ENCODE measurements at regions not wholly inside any gene's neighbourhood (a gene's known extent, or its start where the extent isn't known, plus 50 kb on each side); places are given as distances from the start of the nearest gene placed in this dataset.
A peak's percentile ranks its signal among the peaks of the same experiment; 100 is the strongest.
"Not testable (repeated sequence)": the region's sequence is repeated elsewhere in the genome, so short reads cannot be mapped to it uniquely, and the experiment has no call there.

DNA sequence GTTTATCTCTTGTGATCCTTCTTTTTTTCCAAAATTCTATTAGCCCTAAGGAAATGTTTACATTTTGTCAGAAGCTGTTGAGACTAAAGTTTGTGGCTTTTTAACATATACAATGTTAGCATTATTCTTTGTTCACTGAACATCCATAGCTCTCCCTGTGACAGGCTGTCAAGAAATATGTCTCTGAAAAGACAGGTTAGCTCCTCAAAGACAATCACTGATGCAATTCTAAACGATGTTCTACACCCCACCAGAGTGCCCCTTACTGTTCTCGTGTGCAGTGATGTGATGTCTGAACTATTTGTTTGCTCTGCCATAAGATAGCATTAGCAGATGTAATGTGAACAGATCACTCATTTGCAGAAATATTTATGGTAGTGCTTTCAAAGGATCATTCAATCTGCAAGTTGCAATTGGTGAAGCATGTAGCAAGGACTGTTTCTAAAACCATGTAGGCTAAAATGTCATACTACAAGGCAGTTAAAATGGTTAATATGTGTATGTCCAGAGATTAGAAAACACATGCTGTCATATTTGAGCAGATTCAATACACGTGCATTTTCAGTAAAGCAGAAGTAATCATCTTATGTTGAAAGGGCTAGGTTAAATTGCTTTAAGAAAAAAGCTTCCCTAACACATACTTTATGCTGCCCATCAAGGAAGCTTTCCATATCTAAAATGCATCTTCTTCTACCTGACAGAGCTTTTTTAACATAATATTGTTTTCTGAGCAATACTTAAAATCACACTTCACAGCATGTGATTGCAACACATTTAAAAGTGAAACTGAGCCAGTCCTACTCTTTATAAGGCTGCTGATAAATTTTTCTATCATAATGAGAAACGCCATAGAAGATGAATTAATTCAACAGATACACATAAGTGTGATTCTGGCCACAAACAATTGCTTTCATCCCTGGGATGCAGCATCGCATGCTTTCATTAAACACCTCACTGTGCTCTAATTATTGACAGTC lies 285.7 kb upstream of the UBE2E3 start:
- no peak for DNase-seq (ENCODE audit: low spot score)
- H2AFZ ChIP-seq (ENCODE audit: low read length): peak overlapping the region; percentile 12
- no peak overlapping the region for H3K4me2 ChIP-seq (ENCODE audit: insufficient read depth, low read length, poor library complexity, severe bottlenecking)
- no peaks in the 10 kb centered on the region for H3K36me3 ChIP-seq (replicated peaks in 1 of 2; ENCODE audit: control insufficient read depth in 2 of 2, insufficient read depth in 2 of 2, low read length in 2 of 2)
- H3K79me1 ChIP-seq (ENCODE audit: low read depth, low read length): no peaks in the 10 kb centered on the region
- no peak overlapping the region for H2BK12ac ChIP-seq (ENCODE audit: low read length)
- H2BK15ac ChIP-seq (ENCODE audit: low read length): no peak overlapping the region
- H4K91ac ChIP-seq (ENCODE audit: low read depth, low read length, poor library complexity): no peak overlapping the region
- H3K9me3 ChIP-seq (replicated peaks in 1 of 2; ENCODE audit: control insufficient read depth in 2 of 2, insufficient read depth in 1 of 2, low read depth in 1 of 2, low read length in 2 of 2): no peaks in the 10 kb centered on the region
- H2AK5ac ChIP-seq (ENCODE audit: low read depth, low read length): no peak overlapping the region
- H3K4ac ChIP-seq (ENCODE audit: low read length): no peak overlapping the region
- no peak overlapping the region for H3K4me3 ChIP-seq (ENCODE audit: low read length in 2 of 2)
- H3K18ac ChIP-seq (ENCODE audit: low read length): no peak overlapping the region
- H3K9ac ChIP-seq (ENCODE audit: low read depth, low read length, poor library complexity): no peak overlapping the region
- no peak overlapping the region for H3K27ac ChIP-seq (replicated peaks; ENCODE audit: low read length)
- peaks cover 0 to 2% of the 10 kb centered on the region in 2 donors for H3K4me1 ChIP-seq (ENCODE audit: control insufficient read depth in 2 of 2, insufficient read depth in 1 of 2, low read depth in 1 of 2, low read length in 2 of 2)
- no peak overlapping the region for H2BK120ac ChIP-seq (ENCODE audit: low read depth, low read length)
- H4K8ac ChIP-seq (ENCODE audit: low read depth, low read length): no peak overlapping the region
- H3K14ac ChIP-seq (ENCODE audit: low read length): no peak overlapping the region
- H3K23ac ChIP-seq (ENCODE audit: low read depth, low read length, poor library complexity): no peak overlapping the region
- WGBS, 2 donors (ENCODE audit: extremely low coverage in 2 of 2, insufficient read length in 2 of 2, insufficient replicate concordance in 1 of 2): no CpG with 5 or more reads among the region's 5 CpGs
- no peak overlapping the region for H2BK5ac ChIP-seq (ENCODE audit: low read length)
- no peaks in the 10 kb centered on the region for H3K27me3 ChIP-seq (ENCODE audit: control insufficient read depth in 3 of 3, insufficient read depth in 3 of 3, low read depth in 1 of 3, low read length in 3 of 3)

DNA sequence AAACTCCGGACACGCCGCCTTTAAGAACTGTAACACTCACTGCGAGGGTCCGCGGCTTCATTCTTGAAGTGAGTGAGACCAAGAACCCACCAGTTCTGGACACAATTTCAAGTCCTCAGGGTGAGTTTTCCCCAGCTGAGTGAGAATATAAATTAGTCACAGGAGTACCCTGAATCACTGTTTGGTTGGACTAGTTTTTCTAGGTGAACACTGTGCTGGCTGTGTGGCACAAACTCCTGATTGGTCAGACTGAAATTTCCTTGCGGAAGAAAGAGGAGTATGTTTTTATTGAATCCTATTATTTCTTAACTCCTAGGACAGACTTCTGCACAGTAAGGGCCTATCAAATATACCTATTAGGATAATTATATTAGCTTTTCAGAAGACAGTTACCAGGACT lies 288.1 kb upstream of the UBE2E3 start:
- no peak overlapping the region for H3K4me2 ChIP-seq (ENCODE audit: insufficient read depth, low read length, poor library complexity, severe bottlenecking)
- DNase-seq (ENCODE audit: low spot score): no peak
- H3K27ac ChIP-seq (replicated peaks; ENCODE audit: low read length): no peak overlapping the region
- WGBS, 2 donors (ENCODE audit: extremely low coverage in 2 of 2, insufficient read length in 2 of 2, insufficient replicate concordance in 1 of 2): no CpG with 5 or more reads among the region's 7 CpGs
- H2BK5ac ChIP-seq (ENCODE audit: low read length): no peak overlapping the region
- no peaks in the 10 kb centered on the region for H3K36me3 ChIP-seq (replicated peaks in 1 of 2; ENCODE audit: control insufficient read depth in 2 of 2, insufficient read depth in 2 of 2, low read length in 2 of 2)
- H3K27me3 ChIP-seq (ENCODE audit: control insufficient read depth in 3 of 3, insufficient read depth in 3 of 3, low read depth in 1 of 3, low read length in 3 of 3): no peaks in the 10 kb centered on the region
- no peaks in the 10 kb centered on the region for H3K79me1 ChIP-seq (ENCODE audit: low read depth, low read length)
- H4K8ac ChIP-seq (ENCODE audit: low read depth, low read length): no peak overlapping the region
- H3K23ac ChIP-seq (ENCODE audit: low read depth, low read length, poor library complexity): no peak overlapping the region
- H2BK15ac ChIP-seq (ENCODE audit: low read length): no peak overlapping the region
- no peaks in the 10 kb centered on the region for H3K9me3 ChIP-seq (replicated peaks in 1 of 2; ENCODE audit: control insufficient read depth in 2 of 2, insufficient read depth in 1 of 2, low read depth in 1 of 2, low read length in 2 of 2)
- no peak overlapping the region for H3K18ac ChIP-seq (ENCODE audit: low read length)
- H2AK5ac ChIP-seq (ENCODE audit: low read depth, low read length): no peak overlapping the region
- no peak overlapping the region for H3K9ac ChIP-seq (ENCODE audit: low read depth, low read length, poor library complexity)
- peaks cover 0 to 2% of the 10 kb centered on the region in 2 donors for H3K4me1 ChIP-seq (ENCODE audit: control insufficient read depth in 2 of 2, insufficient read depth in 1 of 2, low read depth in 1 of 2, low read length in 2 of 2)
- H3K4ac ChIP-seq (ENCODE audit: low read length): no peak overlapping the region
- H2AFZ ChIP-seq (ENCODE audit: low read length): no peak overlapping the region
- H2BK120ac ChIP-seq (ENCODE audit: low read depth, low read length): no peak overlapping the region
- no peak overlapping the region for H3K4me3 ChIP-seq (ENCODE audit: low read length in 2 of 2)
- H3K14ac ChIP-seq (ENCODE audit: low read length): no peak overlapping the region
- H4K91ac ChIP-seq (ENCODE audit: low read depth, low read length, poor library complexity): no peak overlapping the region
- H2BK12ac ChIP-seq (ENCODE audit: low read length): no peak overlapping the region

DNA sequence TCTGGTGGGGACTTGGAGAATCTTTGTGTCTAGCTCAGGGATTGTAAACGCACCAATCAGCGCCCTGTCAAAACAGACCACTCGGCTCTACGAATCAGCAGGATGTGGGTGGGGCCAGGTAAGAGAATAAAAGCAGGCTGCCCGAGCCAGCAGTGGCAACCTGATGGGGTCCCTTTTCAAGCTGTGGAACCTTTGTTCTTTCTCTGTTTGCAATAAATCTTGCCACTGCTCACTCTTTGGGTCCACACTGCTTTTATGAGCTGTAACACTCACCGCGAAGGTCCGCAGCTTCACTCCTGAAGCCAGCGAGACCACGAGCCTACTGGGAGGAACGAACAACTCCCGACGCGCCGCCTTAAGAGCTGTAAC lies 288.6 kb upstream of the UBE2E3 start:
- H3K23ac ChIP-seq (ENCODE audit: low read depth, low read length, poor library complexity); H2BK15ac ChIP-seq (ENCODE audit: low read length); H3K14ac ChIP-seq (ENCODE audit: low read length); H3K36me3 ChIP-seq (replicated peaks in 1 of 2; ENCODE audit: control insufficient read depth in 2 of 2, insufficient read depth in 2 of 2, low read length in 2 of 2); H2BK5ac ChIP-seq (ENCODE audit: low read length); H3K4ac ChIP-seq (ENCODE audit: low read length); H3K4me1 ChIP-seq (ENCODE audit: control insufficient read depth in 2 of 2, insufficient read depth in 1 of 2, low read depth in 1 of 2, low read length in 2 of 2); H2AK5ac ChIP-seq (ENCODE audit: low read depth, low read length); H4K91ac ChIP-seq (ENCODE audit: low read depth, low read length, poor library complexity); H4K8ac ChIP-seq (ENCODE audit: low read depth, low read length); H3K27ac ChIP-seq (replicated peaks; ENCODE audit: low read length); H2BK12ac ChIP-seq (ENCODE audit: low read length); H2BK120ac ChIP-seq (ENCODE audit: low read depth, low read length); H3K79me1 ChIP-seq (ENCODE audit: low read depth, low read length); H3K9me3 ChIP-seq (replicated peaks in 1 of 2; ENCODE audit: control insufficient read depth in 2 of 2, insufficient read depth in 1 of 2, low read depth in 1 of 2, low read length in 2 of 2); H3K18ac ChIP-seq (ENCODE audit: low read length); H2AFZ ChIP-seq (ENCODE audit: low read length); H3K9ac ChIP-seq (ENCODE audit: low read depth, low read length, poor library complexity); DNase-seq (ENCODE audit: low spot score); H3K4me2 ChIP-seq (ENCODE audit: insufficient read depth, low read length, poor library complexity, severe bottlenecking); H3K4me3 ChIP-seq (ENCODE audit: low read length in 2 of 2); H3K27me3 ChIP-seq (ENCODE audit: control insufficient read depth in 3 of 3, insufficient read depth in 3 of 3, low read depth in 1 of 3, low read length in 3 of 3): not testable (repeated sequence)
- no CpG with 5 or more reads among the region's 15 CpGs for WGBS, 2 donors (ENCODE audit: extremely low coverage in 2 of 2, insufficient read length in 2 of 2, insufficient replicate concordance in 1 of 2)

DNA sequence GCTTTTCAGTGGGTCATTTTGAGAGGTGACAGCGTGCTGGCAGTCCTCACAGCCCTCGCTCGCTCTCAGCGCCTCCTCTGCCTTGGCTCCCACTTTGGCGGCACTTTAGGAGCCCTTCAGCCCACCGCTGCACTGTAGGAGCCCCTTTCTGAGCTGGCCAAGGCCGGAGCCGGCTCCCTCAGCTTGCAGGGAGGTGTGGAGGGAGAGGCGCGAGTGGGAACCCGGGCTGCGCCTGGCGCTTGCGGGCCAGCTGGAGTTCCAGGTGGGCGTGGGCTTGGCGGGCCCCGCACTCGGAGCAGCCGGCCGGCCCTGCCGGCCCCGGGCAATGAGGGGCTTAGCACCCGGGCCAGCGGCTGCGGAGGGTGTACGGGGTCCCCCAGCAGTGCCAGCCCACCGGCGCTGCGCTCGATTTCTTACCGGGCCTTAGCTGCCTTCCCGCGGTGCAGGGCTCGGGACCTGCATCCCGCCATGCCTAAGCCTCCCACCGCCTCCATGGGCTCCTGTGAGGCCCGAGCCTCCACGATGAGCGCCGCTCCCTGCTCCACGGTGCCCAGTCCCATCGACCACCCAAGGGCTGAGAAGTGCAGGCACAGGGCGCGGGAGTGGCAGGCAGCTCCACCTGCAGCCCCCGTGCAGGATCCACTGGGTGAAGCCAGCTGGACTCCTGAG lies 289.1 kb upstream of the UBE2E3 start:
- not testable (repeated sequence) for H3K14ac ChIP-seq (ENCODE audit: low read length); H3K9ac ChIP-seq (ENCODE audit: low read depth, low read length, poor library complexity); H4K91ac ChIP-seq (ENCODE audit: low read depth, low read length, poor library complexity); H2BK120ac ChIP-seq (ENCODE audit: low read depth, low read length); H3K18ac ChIP-seq (ENCODE audit: low read length); H3K27me3 ChIP-seq (ENCODE audit: control insufficient read depth in 3 of 3, insufficient read depth in 3 of 3, low read depth in 1 of 3, low read length in 3 of 3); H2AK5ac ChIP-seq (ENCODE audit: low read depth, low read length); H3K79me1 ChIP-seq (ENCODE audit: low read depth, low read length); H3K9me3 ChIP-seq (replicated peaks in 1 of 2; ENCODE audit: control insufficient read depth in 2 of 2, insufficient read depth in 1 of 2, low read depth in 1 of 2, low read length in 2 of 2); H4K8ac ChIP-seq (ENCODE audit: low read depth, low read length); DNase-seq (ENCODE audit: low spot score); H3K4me2 ChIP-seq (ENCODE audit: insufficient read depth, low read length, poor library complexity, severe bottlenecking); H3K4me3 ChIP-seq (ENCODE audit: low read length in 2 of 2); H2BK15ac ChIP-seq (ENCODE audit: low read length); H3K4ac ChIP-seq (ENCODE audit: low read length); H2BK5ac ChIP-seq (ENCODE audit: low read length); H3K4me1 ChIP-seq (ENCODE audit: control insufficient read depth in 2 of 2, insufficient read depth in 1 of 2, low read depth in 1 of 2, low read length in 2 of 2); H3K27ac ChIP-seq (replicated peaks; ENCODE audit: low read length); H3K23ac ChIP-seq (ENCODE audit: low read depth, low read length, poor library complexity); H2AFZ ChIP-seq (ENCODE audit: low read length); H3K36me3 ChIP-seq (replicated peaks in 1 of 2; ENCODE audit: control insufficient read depth in 2 of 2, insufficient read depth in 2 of 2, low read length in 2 of 2)
- no CpG with 5 or more reads among the region's 45 CpGs for WGBS, 2 donors (ENCODE audit: extremely low coverage in 2 of 2, insufficient read length in 2 of 2, insufficient replicate concordance in 1 of 2)
- H2BK12ac ChIP-seq (ENCODE audit: low read length): peak overlapping the region; percentile 90

Measured in neuronal stem cell (in vitro differentiated cells).